HepG2 (cell line): ENCODE measurements at regions not wholly inside any gene's neighbourhood (a gene's known extent, or its start where the extent isn't known, plus 50 kb on each side); places are given as distances from the start of the nearest gene placed in this dataset.

Experiments used
- DPF2 ChIP-seq: sonication (generic); formaldehyde crosslinking; IDR thresholded peaks from 2 replicates; pipeline ENCODE4 v1.4.0; 2020; ENCODE audit warnings: mild to moderate bottlenecking, low read depth, missing genetic modification reagents, borderline replicate concordance
- MAFK ChIP-seq, 2 experiments: IDR thresholded peaks in 1 of 2; conservative IDR thresholded peaks in 1 of 2; 2 replicates each; pipeline ENCODE4 v1.6.1; 2011; ENCODE audit warnings: improper control_type of control experiment in 2 of 2, low read length in 2 of 2
- TCF7 ChIP-seq: sonication (generic); IDR thresholded peaks from 2 replicates; pipeline ENCODE4 v1.6.1; 2016; ENCODE audit warnings: antibody characterized with exemption, low read depth
- ZNF670 ChIP-seq: sonication (generic); formaldehyde crosslinking; IDR thresholded peaks from 2 replicates; pipeline ENCODE4 v1.8.0; 2022; ENCODE audit warnings: mild to moderate bottlenecking, missing genetic modification reagents, borderline replicate concordance
- TF ChIP-seq, protein P1 (sequence below): sonication (generic); formaldehyde crosslinking; IDR thresholded peaks from 2 replicates; pipeline ENCODE4 v1.4.0; 2020; ENCODE audit warnings: mild to moderate bottlenecking, low read depth, missing genetic modification reagents
- TF ChIP-seq, protein P2 (sequence below): sonication (generic); formaldehyde crosslinking; IDR thresholded peaks from 2 replicates; pipeline ENCODE4 v1.5.0; 2020; ENCODE audit warnings: mild to moderate bottlenecking, missing genetic modification reagents, moderate library complexity
- TF ChIP-seq, protein P3 (sequence below), 2 experiments: fragments of 450-650 bp in 1 of 2; sonication (generic) in 1 of 2; formaldehyde crosslinking; IDR thresholded peaks; 2 replicates each; pipeline versions ENCODE4 v1.5.0 to v1.8.0; 2020 to 2022; ENCODE audit warnings: mild to moderate bottlenecking in 1 of 2, missing genetic modification reagents in 1 of 2

DNA sequence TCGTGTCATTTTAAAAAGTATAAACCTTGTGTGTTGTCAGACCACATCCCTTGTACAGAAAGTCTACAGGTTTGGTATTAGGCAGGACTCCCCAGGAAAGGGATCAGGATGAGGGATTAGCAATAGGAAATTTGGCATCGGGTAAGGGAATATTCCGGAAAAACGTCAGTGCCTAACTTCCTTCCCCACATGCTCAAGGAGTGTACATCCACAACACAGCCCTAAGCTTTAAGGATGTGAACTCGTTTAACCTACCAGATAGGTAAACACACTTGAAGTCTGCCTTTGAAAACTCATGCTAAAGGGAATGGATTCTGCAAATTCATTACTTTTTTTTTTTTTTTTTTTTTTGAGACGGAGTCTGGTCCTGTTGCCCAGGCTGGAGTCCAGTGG, 194.9 kb downstream of the SKIDA1 start:
- TF ChIP-seq, protein P1, sequence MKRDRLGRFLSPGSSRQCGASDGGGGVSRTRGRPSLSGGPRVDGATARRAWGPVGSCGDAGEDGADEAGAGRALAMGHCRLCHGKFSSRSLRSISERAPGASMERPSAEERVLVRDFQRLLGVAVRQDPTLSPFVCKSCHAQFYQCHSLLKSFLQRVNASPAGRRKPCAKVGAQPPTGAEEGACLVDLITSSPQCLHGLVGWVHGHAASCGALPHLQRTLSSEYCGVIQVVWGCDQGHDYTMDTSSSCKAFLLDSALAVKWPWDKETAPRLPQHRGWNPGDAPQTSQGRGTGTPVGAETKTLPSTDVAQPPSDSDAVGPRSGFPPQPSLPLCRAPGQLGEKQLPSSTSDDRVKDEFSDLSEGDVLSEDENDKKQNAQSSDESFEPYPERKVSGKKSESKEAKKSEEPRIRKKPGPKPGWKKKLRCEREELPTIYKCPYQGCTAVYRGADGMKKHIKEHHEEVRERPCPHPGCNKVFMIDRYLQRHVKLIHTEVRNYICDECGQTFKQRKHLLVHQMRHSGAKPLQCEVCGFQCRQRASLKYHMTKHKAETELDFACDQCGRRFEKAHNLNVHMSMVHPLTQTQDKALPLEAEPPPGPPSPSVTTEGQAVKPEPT (CRISPR knock-in tag), result no peak
- TF ChIP-seq MAFK (conservative IDR thresholded peaks at IDR 0.05 in 1 of 2, IDR thresholded peaks at IDR 0.05 in 1 of 2; ENCODE audit: low read length in 2 of 2), result no peak
- no peak for TF ChIP-seq DPF2
- TF ChIP-seq ZNF670 (CRISPR knock-in tag), result no peak
- TF ChIP-seq, protein P2, sequence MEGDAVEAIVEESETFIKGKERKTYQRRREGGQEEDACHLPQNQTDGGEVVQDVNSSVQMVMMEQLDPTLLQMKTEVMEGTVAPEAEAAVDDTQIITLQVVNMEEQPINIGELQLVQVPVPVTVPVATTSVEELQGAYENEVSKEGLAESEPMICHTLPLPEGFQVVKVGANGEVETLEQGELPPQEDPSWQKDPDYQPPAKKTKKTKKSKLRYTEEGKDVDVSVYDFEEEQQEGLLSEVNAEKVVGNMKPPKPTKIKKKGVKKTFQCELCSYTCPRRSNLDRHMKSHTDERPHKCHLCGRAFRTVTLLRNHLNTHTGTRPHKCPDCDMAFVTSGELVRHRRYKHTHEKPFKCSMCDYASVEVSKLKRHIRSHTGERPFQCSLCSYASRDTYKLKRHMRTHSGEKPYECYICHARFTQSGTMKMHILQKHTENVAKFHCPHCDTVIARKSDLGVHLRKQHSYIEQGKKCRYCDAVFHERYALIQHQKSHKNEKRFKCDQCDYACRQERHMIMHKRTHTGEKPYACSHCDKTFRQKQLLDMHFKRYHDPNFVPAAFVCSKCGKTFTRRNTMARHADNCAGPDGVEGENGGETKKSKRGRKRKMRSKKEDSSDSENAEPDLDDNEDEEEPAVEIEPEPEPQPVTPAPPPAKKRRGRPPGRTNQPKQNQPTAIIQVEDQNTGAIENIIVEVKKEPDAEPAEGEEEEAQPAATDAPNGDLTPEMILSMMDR, result no peak
- TF ChIP-seq, protein P3, sequence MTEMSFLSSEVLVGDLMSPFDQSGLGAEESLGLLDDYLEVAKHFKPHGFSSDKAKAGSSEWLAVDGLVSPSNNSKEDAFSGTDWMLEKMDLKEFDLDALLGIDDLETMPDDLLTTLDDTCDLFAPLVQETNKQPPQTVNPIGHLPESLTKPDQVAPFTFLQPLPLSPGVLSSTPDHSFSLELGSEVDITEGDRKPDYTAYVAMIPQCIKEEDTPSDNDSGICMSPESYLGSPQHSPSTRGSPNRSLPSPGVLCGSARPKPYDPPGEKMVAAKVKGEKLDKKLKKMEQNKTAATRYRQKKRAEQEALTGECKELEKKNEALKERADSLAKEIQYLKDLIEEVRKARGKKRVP (CRISPR knock-in tag; IDR thresholded peaks at IDR 0.05), result no peak
- TF ChIP-seq TCF7, result no peak
